ENCODE measurements at regions not wholly inside any gene's neighbourhood (a gene's known extent, or its start where the extent isn't known, plus 50 kb on each side); places are given as distances from the start of the nearest gene placed in this dataset.

- Histone ChIP-seq H3K4me1 (ENCODE audit: control insufficient read depth, extremely low read depth, insufficient read depth, low read length) (no peaks in the 10 kb centered on the region), H3K27ac (ENCODE audit: control insufficient read depth, insufficient read depth, low read length) (no peak overlapping the region), H3K27me3 (ENCODE audit: control insufficient read depth, extremely low read depth, insufficient read depth, low read length) (no peaks in the 10 kb centered on the region), H2AFZ (ENCODE audit: control insufficient read depth, low read length) (no peak overlapping the region), H3K36me3 (ENCODE audit: control insufficient read depth in 2 of 2, extremely low read depth in 1 of 2, insufficient read depth in 2 of 2, low read length in 2 of 2) (no peaks in the 10 kb centered on the region), H4K20me1 (ENCODE audit: control insufficient read depth, extremely low read depth, insufficient read depth, low read length) (no peaks in the 10 kb centered on the region), H3K9me3 (ENCODE audit: control insufficient read depth, low read depth, low read length) (peaks cover 4% of the 10 kb centered on the region), H3K9ac (ENCODE audit: control insufficient read depth, extremely low read depth, insufficient read depth, low read length) (no peak overlapping the region), H3K4me2 (ENCODE audit: control insufficient read depth, extremely low read depth, insufficient read depth, low read depth, low read length) (no peak overlapping the region), H3K79me2 (ENCODE audit: control insufficient read depth, insufficient read depth, low read length) (no peaks in the 10 kb centered on the region), H3K4me3 (ENCODE audit: control insufficient read depth in 2 of 3, extremely low read depth in 1 of 3, insufficient read depth in 2 of 3, low read depth in 1 of 3, low read length in 3 of 3) (no peak overlapping the region), H3K9me1 (ENCODE audit: control insufficient read depth, extremely low read depth, insufficient read depth, low read length) (no peaks in the 10 kb centered on the region)
- dilution Hi-C loops (cut with MboI; ENCODE audit: extremely low pct_ligation_motif_present, low sequenced_read_pairs): no loop called here
- TF ChIP-seq CTCF (optimal IDR thresholded peaks at IDR 0.05 in 1 of 3, IDR thresholded peaks at IDR 0.05 in 1 of 3, conservative IDR thresholded peaks at IDR 0.05 in 1 of 3; ENCODE audit: extremely low read depth in 1 of 3, insufficient read depth in 2 of 3, low read length in 3 of 3) (no peak), EZH2 (IDR thresholded peaks at IDR 0.05; ENCODE audit: low read length) (no peak)
- FAIRE-seq (no peak), DNase-seq (ENCODE audit: low read depth, low spot score) (no peak)
These were observed 253.7 kb downstream of the GLRX3 start for GRCh38 chr10:130389906-130390305.

- TF ChIP-seq EZH2 (IDR thresholded peaks at IDR 0.05; ENCODE audit: low read length) (no peak), CTCF (optimal IDR thresholded peaks at IDR 0.05 in 1 of 3, IDR thresholded peaks at IDR 0.05 in 1 of 3, conservative IDR thresholded peaks at IDR 0.05 in 1 of 3; ENCODE audit: extremely low read depth in 1 of 3, insufficient read depth in 2 of 3, low read length in 3 of 3) (no peak)
- H3K27me3 ChIP-seq (ENCODE audit: control insufficient read depth, extremely low read depth, insufficient read depth, low read length): no peaks in the 10 kb centered on the region
- DNase-seq (ENCODE audit: low read depth, low spot score): no peak
- no peak overlapping the region for H3K4me3 ChIP-seq (ENCODE audit: control insufficient read depth in 2 of 3, extremely low read depth in 1 of 3, insufficient read depth in 2 of 3, low read depth in 1 of 3, low read length in 3 of 3)
- no peaks in the 10 kb centered on the region for H3K36me3 ChIP-seq (ENCODE audit: control insufficient read depth in 2 of 2, extremely low read depth in 1 of 2, insufficient read depth in 2 of 2, low read length in 2 of 2)
- no peak overlapping the region for H3K9ac ChIP-seq (ENCODE audit: control insufficient read depth, extremely low read depth, insufficient read depth, low read length)
- H3K9me3 ChIP-seq (ENCODE audit: control insufficient read depth, low read depth, low read length): peaks cover 4% of the 10 kb centered on the region
- H3K9me1 ChIP-seq (ENCODE audit: control insufficient read depth, extremely low read depth, insufficient read depth, low read length): no peaks in the 10 kb centered on the region
- FAIRE-seq: no peak
- H3K4me2 ChIP-seq (ENCODE audit: control insufficient read depth, extremely low read depth, insufficient read depth, low read depth, low read length): no peak overlapping the region
- no peak overlapping the region for H3K27ac ChIP-seq (ENCODE audit: control insufficient read depth, insufficient read depth, low read length)
- dilution Hi-C loops (cut with MboI; ENCODE audit: extremely low pct_ligation_motif_present, low sequenced_read_pairs): no loop called here
- H2AFZ ChIP-seq (ENCODE audit: control insufficient read depth, low read length): no peak overlapping the region
- H3K79me2 ChIP-seq (ENCODE audit: control insufficient read depth, insufficient read depth, low read length): no peaks in the 10 kb centered on the region
- H4K20me1 ChIP-seq (ENCODE audit: control insufficient read depth, extremely low read depth, insufficient read depth, low read length): no peaks in the 10 kb centered on the region
- H3K4me1 ChIP-seq (ENCODE audit: control insufficient read depth, extremely low read depth, insufficient read depth, low read length): no peaks in the 10 kb centered on the region
These were observed 255.8 kb downstream of the GLRX3 start for GRCh38 chr10:130392031-130392430.
